ENCODE measurements at regions not wholly inside any gene's neighbourhood (a gene's known extent, or its start where the extent isn't known, plus 50 kb on each side); places are given as distances from the start of the nearest gene placed in this dataset.

- TF ChIP-seq EZH2phosphoT487 (IDR thresholded peaks at IDR 0.05; ENCODE audit: borderline replicate concordance, low read length) (no peak), CTCF (IDR thresholded peaks at IDR 0.05; ENCODE audit: low read depth, low read length, poor library complexity, severe bottlenecking) (no peak)
These were observed 328.9 kb upstream of the MAF start for GRCh38 chr16:79929260-79929965.

All from DOHH2 (cell line).